ENCODE measurements at regions not wholly inside any gene's neighbourhood (a gene's known extent, or its start where the extent isn't known, plus 50 kb on each side); places are given as distances from the start of the nearest gene placed in this dataset.
A peak's percentile ranks its signal among the peaks of the same experiment; 100 is the strongest.

- no peak for DNase-seq
- no peaks in the 10 kb centered on the region for H3K36me3 ChIP-seq (ENCODE audit: control insufficient read depth, insufficient read depth, low read length)
- no peaks in the 10 kb centered on the region for H3K9me3 ChIP-seq (ENCODE audit: control insufficient read depth, low read depth, low read length)
- H3K4me1 ChIP-seq (ENCODE audit: control insufficient read depth, insufficient read depth, low read length): no peaks in the 10 kb centered on the region
- no CpG with 5 or more reads among the region's 7 CpGs for WGBS (ENCODE audit: insufficient coverage, low lambda C conversion rate)
- no peaks in the 10 kb centered on the region for H3K27me3 ChIP-seq (ENCODE audit: control insufficient read depth, insufficient read depth, low read length)
- no peak overlapping the region for H3K27ac ChIP-seq (ENCODE audit: low read length)
- no peak overlapping the region for H3K4me3 ChIP-seq (ENCODE audit: low read length)
Observed at GRCh38 chr17:45700171-45701090, 83.7 kb upstream of the CRHR1 start.

GRCh38 chr17:45702666-45703266 is 81.4 kb upstream of the CRHR1 start:
- Histone ChIP-seq H3K36me3 (ENCODE audit: control insufficient read depth, insufficient read depth, low read length) (no peaks in the 10 kb centered on the region), H3K27me3 (ENCODE audit: control insufficient read depth, insufficient read depth, low read length) (no peaks in the 10 kb centered on the region), H3K27ac (ENCODE audit: low read length) (no peak overlapping the region), H3K4me1 (ENCODE audit: control insufficient read depth, insufficient read depth, low read length) (no peaks in the 10 kb centered on the region), H3K4me3 (ENCODE audit: low read length) (no peak overlapping the region), H3K9me3 (ENCODE audit: control insufficient read depth, low read depth, low read length) (no peaks in the 10 kb centered on the region)
- WGBS (ENCODE audit: insufficient coverage, low lambda C conversion rate): no CpG with 5 or more reads among the region's 1 CpG
- peak in 1 of 2 donors; percentile 27 for DNase-seq

GRCh38 chr17:45703348-45703747 is 80.8 kb upstream of the CRHR1 start:
- no peaks in the 10 kb centered on the region for H3K36me3 ChIP-seq (ENCODE audit: control insufficient read depth, insufficient read depth, low read length)
- no peak for DNase-seq
- H3K9me3 ChIP-seq (ENCODE audit: control insufficient read depth, low read depth, low read length): no peaks in the 10 kb centered on the region
- H3K27ac ChIP-seq (ENCODE audit: low read length): no peak overlapping the region
- WGBS (ENCODE audit: insufficient coverage, low lambda C conversion rate): no CpG with 5 or more reads among the region's 5 CpGs
- H3K27me3 ChIP-seq (ENCODE audit: control insufficient read depth, insufficient read depth, low read length): peaks cover 3% of the 10 kb centered on the region
- no peaks in the 10 kb centered on the region for H3K4me1 ChIP-seq (ENCODE audit: control insufficient read depth, insufficient read depth, low read length)
- H3K4me3 ChIP-seq (ENCODE audit: low read length): no peak overlapping the region

- no CpG with 5 or more reads among the region's 1 CpG for WGBS (ENCODE audit: insufficient coverage, low lambda C conversion rate)
- Histone ChIP-seq H3K27me3 (ENCODE audit: control insufficient read depth, insufficient read depth, low read length) (peaks cover 4% of the 10 kb centered on the region), H3K4me1 (ENCODE audit: control insufficient read depth, insufficient read depth, low read length) (no peaks in the 10 kb centered on the region), H3K4me3 (ENCODE audit: low read length) (no peak overlapping the region), H3K9me3 (ENCODE audit: control insufficient read depth, low read depth, low read length) (no peaks in the 10 kb centered on the region), H3K27ac (ENCODE audit: low read length) (no peak overlapping the region), H3K36me3 (ENCODE audit: control insufficient read depth, insufficient read depth, low read length) (no peaks in the 10 kb centered on the region)
- DNase-seq: no peak
Observed at GRCh38 chr17:45703806-45704205, 80.3 kb upstream of the CRHR1 start.

- WGBS (ENCODE audit: insufficient coverage, low lambda C conversion rate): 100% methylated on average over 1 of the region's 2 CpGs
- Histone ChIP-seq H3K4me3 (ENCODE audit: low read length) (no peak overlapping the region), H3K9me3 (ENCODE audit: control insufficient read depth, low read depth, low read length) (no peaks in the 10 kb centered on the region), H3K27ac (ENCODE audit: low read length) (no peak overlapping the region), H3K36me3 (ENCODE audit: control insufficient read depth, insufficient read depth, low read length) (no peaks in the 10 kb centered on the region), H3K27me3 (ENCODE audit: control insufficient read depth, insufficient read depth, low read length) (peaks cover 4% of the 10 kb centered on the region), H3K4me1 (ENCODE audit: control insufficient read depth, insufficient read depth, low read length) (no peaks in the 10 kb centered on the region)
- no peak for DNase-seq
Observed at GRCh38 chr17:45704251-45704650, 79.9 kb upstream of the CRHR1 start.

GRCh38 chr17:45705123-45706009 is 78.8 kb upstream of the CRHR1 start:
- Histone ChIP-seq H3K4me3 (ENCODE audit: low read length) (no peak overlapping the region), H3K27me3 (ENCODE audit: control insufficient read depth, insufficient read depth, low read length) (peaks cover 4% of the 10 kb centered on the region), H3K4me1 (ENCODE audit: control insufficient read depth, insufficient read depth, low read length) (no peaks in the 10 kb centered on the region), H3K27ac (ENCODE audit: low read length) (no peak overlapping the region), H3K9me3 (ENCODE audit: control insufficient read depth, low read depth, low read length) (no peaks in the 10 kb centered on the region), H3K36me3 (ENCODE audit: control insufficient read depth, insufficient read depth, low read length) (no peaks in the 10 kb centered on the region)
- DNase-seq: peak in 1 of 2 donors; percentile 6
- no CpG with 5 or more reads among the region's 5 CpGs for WGBS (ENCODE audit: insufficient coverage, low lambda C conversion rate)

GRCh38 chr17:45706033-45706432 is 78.1 kb upstream of the CRHR1 start:
- H3K27me3 ChIP-seq (ENCODE audit: control insufficient read depth, insufficient read depth, low read length): peaks cover 4% of the 10 kb centered on the region
- H3K4me1 ChIP-seq (ENCODE audit: control insufficient read depth, insufficient read depth, low read length): no peaks in the 10 kb centered on the region
- no peaks in the 10 kb centered on the region for H3K9me3 ChIP-seq (ENCODE audit: control insufficient read depth, low read depth, low read length)
- no peaks in the 10 kb centered on the region for H3K36me3 ChIP-seq (ENCODE audit: control insufficient read depth, insufficient read depth, low read length)
- 92% methylated on average over 1 of the region's 3 CpGs for WGBS (ENCODE audit: insufficient coverage, low lambda C conversion rate)
- no peak for DNase-seq
- no peak overlapping the region for H3K27ac ChIP-seq (ENCODE audit: low read length)
- no peak overlapping the region for H3K4me3 ChIP-seq (ENCODE audit: low read length)

- peaks cover 4% of the 10 kb centered on the region for H3K27me3 ChIP-seq (ENCODE audit: control insufficient read depth, insufficient read depth, low read length)
Observed at GRCh38 chr17:45708707-45709290, 75.3 kb upstream of the CRHR1 start.

GRCh38 chr17:45709728-45710288 is 74.3 kb upstream of the CRHR1 start:
- DNase-seq: no peak
- WGBS (ENCODE audit: insufficient coverage, low lambda C conversion rate): no CpG with 5 or more reads among the region's 6 CpGs
- no peaks in the 10 kb centered on the region for H3K9me3 ChIP-seq (ENCODE audit: control insufficient read depth, low read depth, low read length)
- H3K4me1 ChIP-seq (ENCODE audit: control insufficient read depth, insufficient read depth, low read length): no peaks in the 10 kb centered on the region
- no peak overlapping the region for H3K4me3 ChIP-seq (ENCODE audit: low read length)
- H3K36me3 ChIP-seq (ENCODE audit: control insufficient read depth, insufficient read depth, low read length): no peaks in the 10 kb centered on the region
- no peak overlapping the region for H3K27ac ChIP-seq (ENCODE audit: low read length)
- H3K27me3 ChIP-seq (ENCODE audit: control insufficient read depth, insufficient read depth, low read length): peaks cover 4% of the 10 kb centered on the region

More at GRCh38 chr17:45708707-45709290, 75.3 kb upstream of the CRHR1 start:
- Histone ChIP-seq H3K4me3 (ENCODE audit: low read length) (no peak overlapping the region), H3K36me3 (ENCODE audit: control insufficient read depth, insufficient read depth, low read length) (no peaks in the 10 kb centered on the region), H3K9me3 (ENCODE audit: control insufficient read depth, low read depth, low read length) (no peaks in the 10 kb centered on the region), H3K4me1 (ENCODE audit: control insufficient read depth, insufficient read depth, low read length) (no peaks in the 10 kb centered on the region), H3K27ac (ENCODE audit: low read length) (no peak overlapping the region)
- WGBS (ENCODE audit: insufficient coverage, low lambda C conversion rate): no CpG with 5 or more reads among the region's 5 CpGs
- DNase-seq: no peak

Data from large intestine (tissue), 3 donors.